Ishikawa (cell line): ENCODE measurements at regions not wholly inside any gene's neighbourhood (a gene's known extent, or its start where the extent isn't known, plus 50 kb on each side); places are given as distances from the start of the nearest gene placed in this dataset.

Experiments
- CREB1 ChIP-seq: IDR thresholded peaks from 2 replicates; pipeline ENCODE4 v1.6.1; 2012; ENCODE audit warnings: low read depth
- EP300 ChIP-seq: IDR thresholded peaks from 2 replicates; pipeline ENCODE4 v1.6.1; 2012; ENCODE audit warnings: borderline replicate concordance
- MAX ChIP-seq: IDR thresholded peaks from 2 replicates; pipeline ENCODE4 v1.6.1; 2012
- RAD21 ChIP-seq: IDR thresholded peaks from 2 replicates; pipeline ENCODE4 v1.6.1; 2012; ENCODE audit warnings: low read depth
- TAF1 ChIP-seq: IDR thresholded peaks from 2 replicates; pipeline ENCODE4 v1.6.1; 2012; ENCODE audit warnings: low read depth, mild to moderate bottlenecking
- YY1 ChIP-seq: IDR thresholded peaks from 2 replicates; pipeline ENCODE4 v1.6.1; 2012; ENCODE audit warnings: low read depth

DNA sequence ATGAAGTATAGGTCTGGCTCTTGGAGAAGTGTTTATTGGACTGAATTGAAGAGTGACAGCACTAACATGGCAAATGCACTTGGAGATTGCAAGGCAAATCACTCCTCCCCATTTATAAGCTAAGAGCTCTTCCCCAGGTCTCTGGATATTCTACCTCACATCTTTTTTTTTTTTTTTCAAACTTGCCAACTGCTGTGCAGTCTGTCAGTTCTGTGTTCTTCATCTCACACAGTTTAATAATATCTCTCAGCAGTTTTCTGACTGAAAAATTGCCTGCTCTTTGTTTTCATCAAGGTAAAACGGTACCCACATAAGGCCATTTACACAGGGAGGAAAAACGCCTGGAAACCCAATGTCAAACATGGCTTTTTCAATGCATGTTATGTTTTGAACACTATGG, 186.1 kb upstream of the B3GALT2 start:
- TF ChIP-seq YY1, result no peak
- no peak for TF ChIP-seq CREB1
- no peak for TF ChIP-seq RAD21
- no peak for TF ChIP-seq EP300
- TF ChIP-seq TAF1, result no peak
- no peak for TF ChIP-seq MAX
